LoVo (cell line): ENCODE measurements at regions not wholly inside any gene's neighbourhood (a gene's known extent, or its start where the extent isn't known, plus 50 kb on each side); places are given as distances from the start of the nearest gene placed in this dataset.
A peak's percentile ranks its signal among the peaks of the same experiment; 100 is the strongest.

ENCODE experiments used
- DNase-seq: peaks from one replicate; pipeline ENCODE4 v3.0.0-alpha.2; 2016; ENCODE audit warnings: low spot score

GRCh38 chr15:88403351-88403791, 63.8 kb downstream of the MRPL46 start:
- no peak for DNase-seq

- no peak for DNase-seq
Measured at GRCh38 chr15:88401996-88402656, 65.1 kb downstream of the MRPL46 start.

DNA sequence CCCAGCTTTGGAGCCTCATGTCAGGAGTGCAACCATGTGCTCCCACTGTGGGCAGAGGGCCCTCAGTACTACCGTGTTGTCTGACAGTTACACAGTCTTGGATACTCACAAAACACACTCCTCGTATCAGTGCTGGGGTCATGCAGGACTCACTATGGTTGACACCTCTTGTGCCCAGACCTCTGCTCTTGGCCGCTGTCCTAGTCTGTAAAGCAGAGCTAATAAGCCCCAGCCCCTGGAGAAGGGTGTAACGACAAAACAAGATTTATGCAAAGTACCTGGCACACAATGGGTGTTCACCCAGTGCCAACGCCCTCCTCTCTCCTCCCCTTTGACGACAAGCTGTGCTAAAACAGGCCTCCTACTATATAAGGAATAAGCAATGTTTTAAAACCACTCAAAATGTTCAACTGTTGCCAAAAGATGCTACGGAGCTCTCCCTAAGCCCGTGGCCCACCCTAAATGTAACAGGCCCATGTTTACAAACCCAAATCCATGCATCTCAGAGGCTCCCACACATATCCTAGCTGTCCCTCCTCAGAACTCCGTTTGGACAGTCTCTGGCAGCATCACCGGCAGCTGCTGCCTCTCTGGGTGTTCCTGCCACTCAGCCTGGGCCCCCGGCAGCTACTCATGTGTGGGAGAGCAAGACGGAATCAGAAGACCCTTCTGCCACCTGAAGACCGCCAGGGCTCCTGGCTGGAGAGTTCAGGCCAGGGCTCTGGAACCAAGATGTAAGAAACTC, 65.8 kb downstream of the MRPL46 start:
- no peak for DNase-seq

DNA sequence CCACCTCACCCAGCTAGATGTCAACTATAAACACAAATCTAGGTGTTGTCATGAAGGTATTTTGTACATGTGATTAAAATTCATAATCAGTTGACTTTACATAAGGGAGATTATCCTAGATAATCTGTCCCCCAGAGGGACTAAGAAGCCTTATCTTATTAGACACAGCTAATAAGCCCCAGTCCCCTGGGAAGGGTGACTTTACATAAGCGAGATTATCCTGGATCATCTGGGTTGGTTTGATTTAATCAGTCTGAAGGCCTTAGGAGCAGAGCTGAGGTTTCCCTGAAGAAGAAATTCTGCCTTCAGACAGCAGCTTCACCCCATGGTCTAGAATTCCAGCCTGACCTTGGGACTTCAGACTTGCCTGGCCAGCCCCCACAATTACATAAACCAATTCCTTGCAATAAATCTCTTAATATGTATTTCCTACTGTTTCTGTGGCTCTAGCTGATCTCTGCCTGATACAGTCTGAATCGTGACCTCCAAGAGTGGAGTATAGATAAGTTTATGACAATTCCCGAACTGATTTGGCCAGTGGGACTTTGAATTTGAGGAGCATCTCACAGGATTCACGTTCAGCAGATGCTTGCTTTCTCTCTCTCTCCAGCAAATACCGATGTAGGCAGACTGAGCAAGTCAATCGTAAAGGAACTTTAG, 66.5 kb downstream of the MRPL46 start:
- DNase-seq, result no peak

- no peak for DNase-seq
Measured at GRCh38 chr15:88400084-88400483, 67.1 kb downstream of the MRPL46 start.

- DNase-seq, result no peak
Measured at GRCh38 chr15:88399021-88399685, 68.0 kb downstream of the MRPL46 start.

- no peak for DNase-seq
Measured at GRCh38 chr15:88398011-88398410, 69.2 kb downstream of the MRPL46 start.

DNA sequence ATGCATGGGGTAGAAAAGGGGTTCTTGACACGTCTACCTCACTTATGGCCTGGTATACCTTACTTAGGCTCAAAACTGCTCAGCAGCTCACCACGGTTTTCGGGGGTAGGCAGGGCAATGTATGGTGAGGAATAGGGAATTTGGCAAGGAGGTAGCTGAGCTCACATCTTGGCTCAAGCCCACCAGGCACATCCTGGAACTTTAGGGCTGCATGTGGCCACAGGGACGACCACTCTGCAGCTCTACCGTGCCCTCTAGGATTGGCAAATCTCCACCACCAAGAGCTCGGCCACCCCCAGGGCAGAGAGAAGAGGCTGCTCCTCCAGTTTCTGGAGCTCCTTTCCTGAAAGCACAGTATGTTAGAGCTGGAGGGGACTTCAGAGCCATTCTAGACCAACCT, 69.7 kb downstream of the MRPL46 start:
- no peak for DNase-seq

- DNase-seq, result peak; percentile 24
Measured at GRCh38 chr15:88395872-88396781, 71.1 kb downstream of the MRPL46 start.

GRCh38 chr15:88395241-88395640, 71.9 kb downstream of the MRPL46 start:
- no peak for DNase-seq

DNA sequence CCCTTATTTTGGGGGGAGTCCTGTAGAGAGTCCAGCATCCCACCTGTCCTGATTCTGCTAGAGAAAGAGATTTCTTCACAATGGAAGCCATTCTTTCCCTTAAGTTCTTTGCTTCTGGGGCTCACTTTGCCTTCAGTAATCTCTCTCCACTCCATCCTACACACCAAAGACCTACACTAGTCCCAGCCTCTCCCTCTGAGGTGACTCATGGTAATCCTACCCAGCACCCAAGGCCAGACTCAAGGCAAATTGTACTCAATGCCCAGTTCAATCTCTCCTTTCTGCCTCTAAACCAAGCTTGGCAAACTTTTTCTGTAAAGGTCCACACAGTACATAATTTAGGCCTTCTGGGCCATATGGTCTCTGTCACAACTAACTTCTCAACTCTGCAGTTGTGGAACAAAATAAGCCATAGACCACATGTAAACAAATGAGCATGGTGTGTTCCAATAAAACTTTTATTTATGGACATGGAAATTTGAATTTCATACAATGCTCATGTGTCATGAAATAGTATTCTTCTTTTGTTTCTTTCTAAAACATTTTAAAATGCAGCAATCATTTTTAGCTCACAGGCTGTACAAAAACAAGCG, 72.5 kb downstream of the MRPL46 start:
- DNase-seq, result no peak

DNA sequence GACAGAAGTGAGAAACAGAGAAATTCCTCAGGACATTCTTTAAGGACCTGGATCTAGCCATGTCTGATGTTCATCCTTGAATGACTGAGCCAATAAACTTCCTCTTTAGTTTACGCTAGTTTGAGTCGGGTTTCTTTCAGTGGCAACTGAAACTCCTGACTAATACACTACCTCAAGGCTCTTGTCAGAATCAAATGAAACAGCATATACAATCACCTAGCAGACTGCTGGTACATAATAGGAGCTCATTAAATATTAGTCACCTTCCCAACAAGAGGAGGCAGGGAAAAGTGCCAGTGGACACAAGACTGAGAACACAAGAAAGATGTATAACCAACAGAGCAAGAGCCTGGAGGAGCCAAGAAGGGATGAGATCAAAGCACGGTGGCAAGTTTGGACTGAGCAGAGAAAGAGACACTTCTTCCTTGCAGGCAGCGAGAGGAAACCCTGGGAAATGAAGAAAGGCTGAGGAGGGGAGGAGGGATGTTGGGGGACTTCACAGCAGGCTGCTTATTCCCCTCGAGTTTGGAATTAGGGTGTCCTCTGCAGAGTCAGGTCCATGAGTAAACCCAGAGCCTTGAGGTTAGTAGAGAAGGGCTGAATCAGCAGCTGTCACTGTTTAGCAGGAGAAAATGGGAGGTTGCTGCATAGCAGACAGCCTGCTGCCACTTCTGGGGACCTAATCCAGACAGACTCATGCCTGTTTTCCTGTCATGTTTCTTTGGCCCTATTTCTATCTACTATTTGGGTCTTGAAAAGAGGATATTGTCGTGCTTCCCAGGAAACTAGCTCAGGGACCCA, 73.3 kb downstream of the MRPL46 start:
- DNase-seq, result no peak

DNA sequence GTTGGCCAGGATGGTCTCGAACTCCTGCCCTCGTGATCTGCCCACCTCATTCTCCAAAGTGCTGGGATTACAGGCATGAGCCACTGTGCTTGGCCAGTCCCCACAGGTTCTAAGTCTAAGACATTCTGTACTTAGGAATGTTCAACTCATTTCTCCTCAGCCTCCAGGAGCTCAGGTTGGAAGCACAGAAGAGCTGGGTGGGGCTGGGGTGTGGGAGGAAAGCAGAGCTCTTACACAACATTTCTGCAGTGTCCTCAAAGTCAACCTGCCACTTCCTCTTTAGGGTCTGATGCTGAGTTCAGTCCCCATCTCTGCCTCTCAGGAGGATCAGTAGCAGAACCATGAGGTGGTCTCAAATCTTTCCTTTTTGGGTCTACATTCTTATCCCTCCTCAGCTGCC, 75.5 kb downstream of the MRPL46 start:
- no peak for DNase-seq

- DNase-seq, result no peak
Measured at GRCh38 chr15:88391006-88391405, 76.2 kb downstream of the MRPL46 start.

DNA sequence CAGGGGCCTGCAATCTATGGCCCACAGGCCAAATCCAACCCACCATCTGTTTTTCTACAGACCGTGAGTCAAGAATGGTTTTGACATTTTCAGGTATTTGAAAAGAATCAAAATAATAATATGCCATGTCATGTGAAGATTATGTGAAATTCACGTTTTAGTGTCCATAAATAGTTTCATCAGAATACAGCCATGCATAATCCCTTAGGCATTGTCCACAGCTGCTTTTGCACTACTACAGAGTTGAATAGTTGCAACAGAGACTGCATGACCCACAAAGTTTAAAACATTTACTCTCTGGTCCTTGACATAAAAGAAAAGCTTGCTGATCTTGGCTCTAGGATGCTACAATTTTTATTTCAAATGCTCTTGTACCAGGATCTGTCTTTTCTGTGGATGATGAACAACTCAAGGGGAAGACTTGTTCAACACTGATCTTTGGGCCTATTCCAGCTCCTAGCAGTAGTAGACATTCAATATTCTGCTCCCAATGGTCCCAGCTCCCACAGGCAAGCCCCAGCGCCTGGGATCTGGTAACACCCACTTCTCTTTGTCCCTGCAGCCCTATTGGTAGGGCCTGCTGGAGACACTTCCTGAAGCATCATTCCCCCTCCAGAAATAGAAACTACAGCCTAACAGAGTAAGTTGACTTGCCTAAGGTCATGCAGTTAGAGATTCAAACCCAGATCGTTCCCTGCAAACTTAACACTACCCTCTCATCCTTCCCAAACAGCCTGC, 76.9 kb downstream of the MRPL46 start:
- no peak for DNase-seq

DNA sequence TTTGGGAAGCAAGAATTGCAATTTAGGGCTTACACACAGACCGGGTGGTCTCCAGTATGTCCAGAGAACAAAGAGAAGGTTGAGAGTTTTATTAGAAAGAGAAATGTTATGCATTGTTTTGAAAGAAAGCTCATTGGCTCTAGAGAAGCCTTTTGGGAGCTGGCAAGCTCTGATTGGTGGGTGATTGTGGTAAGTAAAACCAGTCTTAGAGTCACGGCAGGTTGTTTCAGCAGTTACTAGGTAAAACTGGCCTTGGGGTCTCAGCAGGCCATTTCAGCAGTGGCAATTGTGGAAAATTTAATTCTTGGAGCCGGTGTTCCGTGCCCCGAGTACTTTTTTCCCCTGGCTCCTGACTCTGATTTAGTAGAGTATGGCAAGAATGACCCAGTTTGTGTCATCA, 78.1 kb downstream of the MRPL46 start:
- no peak for DNase-seq

DNA sequence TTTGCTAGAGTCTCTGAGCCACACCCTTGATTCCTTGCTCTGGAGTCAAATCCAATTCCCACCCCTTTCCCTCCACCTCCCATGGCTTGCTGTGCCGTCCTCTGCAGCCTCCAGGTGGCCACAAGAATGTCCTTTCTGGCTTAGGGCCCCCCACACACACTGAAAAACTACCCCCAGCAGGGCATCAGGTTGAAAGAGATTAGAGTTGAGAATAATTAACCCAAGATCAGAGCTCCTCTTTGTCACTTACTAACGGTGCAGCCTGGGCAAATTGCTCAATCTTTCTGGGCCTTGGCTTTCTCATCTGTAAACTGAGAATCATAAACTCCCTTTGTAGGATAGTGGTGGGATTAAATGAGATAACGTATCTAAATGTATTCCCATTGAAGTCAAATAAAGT, 78.5 kb downstream of the MRPL46 start:
- peak; percentile 43 for DNase-seq

DNA sequence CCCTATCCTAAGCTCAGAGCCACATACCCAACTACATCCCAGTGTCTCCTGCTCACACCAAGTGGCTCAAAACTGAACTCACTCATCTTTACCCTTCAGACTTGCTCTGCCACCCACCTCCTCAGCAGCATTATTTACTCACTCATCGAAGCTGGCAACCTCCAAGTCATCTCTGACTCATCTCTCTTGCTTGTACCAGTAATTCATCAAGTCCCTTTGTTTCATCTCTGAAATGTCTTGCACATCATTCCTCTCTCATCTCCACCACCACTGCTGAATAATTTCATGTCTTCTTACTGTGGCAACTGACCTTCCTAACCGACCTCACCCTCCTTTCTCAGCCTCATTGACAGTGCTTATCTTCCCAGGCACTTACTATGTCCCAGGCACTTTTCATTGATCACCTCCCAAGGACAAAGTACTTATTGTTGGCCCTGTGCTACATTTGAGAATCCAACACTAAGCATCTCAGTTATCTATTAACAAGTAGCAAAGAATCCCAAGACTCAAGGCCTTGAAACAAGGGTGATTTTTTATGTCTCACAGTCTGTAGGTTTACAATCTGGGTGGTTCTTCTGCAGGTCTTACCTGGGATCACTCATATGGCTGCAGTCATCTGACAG, 82.0 kb downstream of the MRPL46 start:
- peak; percentile 12 for DNase-seq

GRCh38 chr15:88383354-88383753, 83.8 kb downstream of the MRPL46 start:
- DNase-seq, result no peak
